HPDE6-E6E7 (cell line): ENCODE measurements at regions not wholly inside any gene's neighbourhood (a gene's known extent, or its start where the extent isn't known, plus 50 kb on each side); places are given as distances from the start of the nearest gene placed in this dataset.

ENCODE experiments used
- DNase-seq: peaks from one replicate; pipeline ENCODE4 v3.0.0; 2011; ENCODE audit warnings: missing footprints; ENCODE audit errors: extremely low spot score

DNA sequence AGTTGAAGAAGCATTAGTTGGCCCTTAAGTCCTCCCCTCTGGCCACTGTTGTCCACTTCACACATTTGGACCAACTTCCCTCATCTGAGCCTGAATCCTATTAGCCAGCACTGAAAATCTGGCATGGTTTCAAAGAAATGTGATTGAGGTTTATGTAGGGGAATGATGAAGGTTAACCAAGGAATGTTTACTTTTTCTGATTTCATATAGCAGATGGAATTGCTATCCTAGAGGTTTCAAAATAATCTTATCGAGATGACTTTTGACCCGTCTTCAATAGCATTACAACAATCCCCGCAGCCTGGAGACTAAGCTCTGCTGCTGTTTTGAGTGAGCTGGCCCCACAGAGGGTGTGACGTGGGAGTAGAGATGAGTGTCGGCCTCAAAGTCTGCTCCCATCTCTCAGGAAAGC, 200.8 kb upstream of the IL12A start:
- DNase-seq = no peak

DNA sequence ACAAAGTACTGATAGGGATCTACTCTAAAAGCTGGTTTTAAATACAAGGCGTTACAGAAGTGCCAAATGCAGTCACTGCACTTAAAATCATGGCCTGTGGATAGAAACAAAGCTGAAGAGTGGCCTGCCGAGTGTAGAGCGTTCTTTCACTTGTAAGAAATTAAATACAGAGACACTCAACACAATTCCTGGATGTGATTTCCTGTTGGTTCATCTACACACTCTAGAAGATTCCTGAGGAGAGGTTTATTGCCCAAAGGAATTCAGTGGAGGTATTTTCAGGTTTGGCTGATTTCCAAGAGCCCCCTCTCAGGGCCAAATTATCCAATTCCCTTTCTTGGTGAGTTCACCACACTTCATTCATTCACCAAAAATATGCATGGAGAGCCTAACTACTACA, 200.3 kb upstream of the IL12A start:
- DNase-seq = no peak

DNA sequence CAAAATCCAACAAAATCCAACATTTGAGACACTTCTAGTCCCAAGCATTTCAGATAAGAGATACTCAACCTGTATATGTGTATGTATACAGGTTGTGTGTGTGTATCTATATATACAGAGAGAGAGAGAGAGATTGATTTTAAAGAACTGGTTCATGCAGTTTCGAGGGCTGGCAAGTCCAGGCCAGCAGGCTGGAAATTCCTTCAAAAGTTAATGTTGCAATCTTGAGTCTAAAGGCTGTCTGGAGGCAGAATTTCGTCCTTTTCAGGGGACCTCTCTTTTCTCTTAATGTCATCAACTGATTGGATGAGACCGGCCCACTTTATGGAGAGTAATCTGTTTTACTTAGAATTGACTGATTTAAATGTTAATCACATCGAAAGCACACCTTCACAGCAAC, 199.6 kb upstream of the IL12A start:
- no peak for DNase-seq

- no peak for DNase-seq
Measured at GRCh38 chr3:159789742-159790635, 198.6 kb upstream of the IL12A start.

DNA sequence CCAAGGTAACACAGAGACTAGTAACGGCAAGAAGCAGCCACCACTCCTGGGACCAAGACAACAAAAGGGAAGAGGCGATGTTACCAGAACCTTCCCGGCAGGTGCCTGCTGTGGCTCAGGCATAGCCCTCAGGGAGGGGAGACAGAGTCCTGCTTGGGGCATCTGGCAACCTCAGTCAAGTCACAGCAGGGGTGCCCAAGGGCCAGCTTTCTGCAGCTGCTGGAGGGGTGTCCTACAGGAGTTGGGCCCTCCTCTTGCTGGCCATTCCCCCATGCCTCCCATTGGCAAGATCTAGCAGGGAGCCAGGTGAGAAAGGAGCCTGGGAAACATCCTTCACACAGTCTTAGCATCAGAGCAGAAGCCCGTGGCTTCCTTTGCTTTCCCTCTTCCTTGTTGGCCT, 197.3 kb upstream of the IL12A start:
- no peak for DNase-seq

DNA sequence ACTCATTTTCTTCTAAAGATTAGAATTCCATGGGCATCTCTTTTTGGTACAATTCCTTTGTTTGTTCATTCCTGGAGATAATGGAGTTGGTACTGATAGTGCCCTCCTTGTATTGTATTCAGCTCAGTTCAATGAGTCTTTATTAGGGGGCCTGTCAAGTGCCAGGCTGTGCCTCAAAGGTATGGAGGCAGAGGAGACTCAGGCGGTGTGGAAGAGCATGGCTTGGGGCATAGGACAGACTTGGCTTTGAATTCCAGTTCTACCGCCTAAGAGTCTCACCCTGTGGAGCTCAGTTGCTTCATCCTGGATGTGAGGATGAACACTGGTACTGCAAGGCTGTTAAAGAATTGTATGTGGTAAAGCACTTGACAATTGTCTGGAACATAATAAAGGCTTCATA, 196.6 kb upstream of the IL12A start:
- DNase-seq = no peak

DNA sequence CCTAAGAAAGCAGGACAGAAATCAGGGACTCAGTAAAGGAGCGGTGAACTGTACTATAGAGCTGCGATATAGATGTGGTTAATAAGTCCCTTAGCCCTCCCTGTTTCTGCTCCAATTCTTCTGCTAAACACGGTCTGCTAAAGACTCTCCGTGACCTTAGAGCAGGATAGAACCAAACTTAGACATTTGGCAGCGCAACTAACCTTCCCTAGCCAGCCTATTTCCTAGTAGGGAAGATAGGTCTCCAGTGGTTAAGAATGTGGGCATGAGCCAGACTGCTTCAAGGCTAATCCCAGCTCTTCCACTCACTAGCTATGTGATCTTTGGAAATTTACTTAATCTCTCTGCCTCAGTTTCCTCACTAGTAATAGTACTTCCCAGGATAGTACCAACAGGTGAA, 193.6 kb upstream of the IL12A start:
- no peak for DNase-seq

DNA sequence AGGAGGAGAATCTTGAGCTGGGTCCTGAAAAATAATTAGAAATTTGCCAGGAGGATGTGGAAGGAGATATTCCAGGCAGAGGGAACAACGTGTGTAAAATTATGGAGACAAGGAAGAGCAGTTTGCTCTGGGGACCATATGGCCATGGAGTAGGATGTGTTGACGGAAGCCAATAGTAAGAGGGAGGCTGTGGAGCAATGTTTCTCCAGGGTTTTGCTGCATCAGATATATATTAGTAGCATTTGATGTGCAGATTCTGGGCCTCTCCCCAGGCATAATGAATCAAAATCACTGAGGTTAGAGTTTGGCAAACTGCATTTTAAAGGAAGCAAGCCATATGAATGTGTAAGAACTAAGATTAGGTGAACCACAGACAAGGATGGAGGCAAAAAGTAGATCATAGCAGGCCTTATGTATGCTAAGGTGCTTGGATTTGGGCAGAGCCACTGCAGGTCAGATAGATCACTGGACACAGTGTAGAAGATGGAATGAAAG, 192.9 kb upstream of the IL12A start:
- DNase-seq = no peak

DNA sequence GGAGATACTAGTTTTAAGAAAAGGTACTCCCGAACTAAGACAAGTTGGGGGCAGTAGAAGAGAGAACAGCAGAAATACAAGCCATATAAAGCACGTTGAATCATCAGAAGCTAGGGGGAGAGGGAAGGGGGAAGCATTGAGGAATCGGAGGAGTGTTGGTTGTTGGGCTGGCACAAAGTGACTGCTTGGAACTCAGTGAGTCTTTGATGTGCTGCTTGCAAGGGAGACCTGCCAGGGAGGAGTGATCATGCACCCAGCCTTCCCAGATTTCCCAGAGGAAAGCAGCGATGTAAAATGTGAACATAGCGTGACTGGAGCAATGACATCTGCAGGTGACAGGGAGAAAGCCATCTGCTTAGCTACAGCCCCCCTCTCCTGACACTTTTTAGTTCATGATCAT, 192.4 kb upstream of the IL12A start:
- DNase-seq = no peak

GRCh38 chr3:159796744-159797143, 191.9 kb upstream of the IL12A start:
- DNase-seq = no peak

GRCh38 chr3:159797771-159798170, 190.9 kb upstream of the IL12A start:
- DNase-seq = no peak

- DNase-seq = no peak
Measured at GRCh38 chr3:159798951-159799350, 189.7 kb upstream of the IL12A start.

DNA sequence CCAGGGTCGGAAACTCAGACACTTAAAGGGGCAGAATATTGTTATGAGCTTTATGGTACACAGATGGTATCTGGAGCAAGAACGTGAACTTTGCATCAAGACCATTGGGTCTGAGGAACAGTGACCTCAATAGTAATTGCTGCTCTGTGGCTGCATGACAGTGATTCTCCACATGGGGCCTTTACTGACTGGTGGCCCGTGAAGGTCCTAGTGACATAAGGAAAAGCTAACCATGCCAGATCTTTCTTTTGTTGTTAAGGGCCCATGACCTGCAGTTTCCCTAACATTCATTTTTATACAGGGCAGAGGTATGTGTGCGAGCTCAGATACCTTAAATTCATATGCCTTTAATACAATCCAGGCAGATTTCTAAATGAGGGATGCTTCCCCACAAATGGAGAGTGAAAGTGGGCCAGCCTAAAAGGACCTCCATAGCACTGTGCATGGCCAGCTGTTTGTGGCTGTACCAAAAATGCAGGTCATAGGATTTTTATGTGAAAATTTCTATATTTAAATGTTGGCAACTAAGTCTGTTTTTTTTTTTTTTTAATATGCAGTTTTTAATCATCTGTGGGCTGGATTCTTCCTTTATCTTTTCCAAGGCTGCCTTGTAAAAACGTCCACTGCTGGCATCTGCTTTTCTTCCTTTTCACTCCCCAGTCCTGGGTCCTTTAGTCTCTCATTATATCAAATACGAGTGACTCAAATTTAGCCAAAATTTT, 188.0 kb upstream of the IL12A start:
- DNase-seq = no peak

- DNase-seq = no peak
Measured at GRCh38 chr3:159802864-159803263, 185.8 kb upstream of the IL12A start.

GRCh38 chr3:159803459-159803858, 185.2 kb upstream of the IL12A start:
- no peak for DNase-seq

DNA sequence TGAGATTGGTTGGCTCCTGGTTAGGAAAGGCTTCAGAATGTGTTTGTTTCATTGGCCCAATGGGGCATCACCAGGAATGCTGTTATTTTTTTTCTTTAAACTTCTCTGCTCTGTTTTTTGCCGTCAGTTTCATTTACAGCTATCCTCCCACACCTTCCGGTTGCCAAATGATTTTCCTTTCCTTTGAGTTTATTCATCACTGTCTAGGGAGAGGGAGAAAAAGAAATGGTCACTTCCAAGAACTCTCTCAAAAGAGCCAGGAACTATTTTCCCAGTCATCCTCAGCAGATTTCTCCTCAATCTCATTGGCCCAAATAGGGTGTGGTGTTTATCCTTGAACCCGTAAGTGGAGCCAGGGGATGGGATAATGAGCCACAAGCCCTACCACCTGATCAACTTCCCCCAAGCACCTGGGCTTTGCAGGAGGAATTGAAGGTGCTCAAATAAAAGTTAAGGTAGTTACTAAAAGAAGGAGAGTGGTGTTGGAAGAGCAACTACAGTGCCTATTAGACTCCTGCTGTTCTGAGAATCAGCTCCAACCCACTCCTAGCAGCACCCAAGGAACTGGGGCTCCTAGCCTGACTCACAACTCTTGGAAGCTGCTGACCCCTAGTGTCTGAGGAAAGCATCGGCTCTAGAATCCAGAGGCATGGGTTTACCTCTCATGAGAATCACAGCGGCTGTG, 183.8 kb upstream of the IL12A start:
- peak; percentile 83 for DNase-seq

DNA sequence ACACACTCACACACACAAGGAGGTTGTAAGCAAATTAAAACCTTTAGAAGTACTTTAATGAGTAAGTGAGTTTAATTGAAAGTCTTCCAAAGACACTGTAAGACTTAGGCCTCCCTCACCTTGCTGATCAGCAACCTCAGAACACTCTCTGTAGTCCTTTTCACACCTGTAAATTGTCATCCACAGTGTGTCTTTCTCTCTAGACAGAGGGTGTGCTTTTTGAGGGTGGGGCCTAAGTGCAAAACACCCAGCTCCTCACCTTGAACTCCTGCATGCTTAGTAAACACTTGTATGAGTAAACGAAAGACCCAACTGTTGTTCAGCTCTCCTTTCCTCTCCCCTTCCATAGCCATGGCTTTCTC, 183.2 kb upstream of the IL12A start:
- DNase-seq = no peak

DNA sequence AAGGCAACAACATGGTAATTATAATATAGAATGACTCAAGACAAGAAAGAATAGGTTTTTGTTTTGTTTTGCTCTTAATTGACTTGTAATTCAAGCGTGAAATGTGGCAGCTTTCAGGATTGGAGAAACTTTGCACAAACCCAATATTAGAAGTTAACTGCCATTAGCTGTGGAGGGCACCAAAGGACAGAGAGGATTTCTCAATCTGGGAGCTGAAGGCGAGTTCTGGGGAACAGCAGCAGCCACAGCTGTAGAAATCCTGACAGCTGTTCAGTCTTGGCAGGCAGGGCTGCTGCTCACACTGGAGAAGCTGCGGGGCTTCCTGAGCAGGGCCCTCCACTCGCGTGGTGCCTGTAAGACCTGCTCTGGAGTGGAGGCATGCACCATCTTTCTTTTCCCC, 182.2 kb upstream of the IL12A start:
- no peak for DNase-seq

DNA sequence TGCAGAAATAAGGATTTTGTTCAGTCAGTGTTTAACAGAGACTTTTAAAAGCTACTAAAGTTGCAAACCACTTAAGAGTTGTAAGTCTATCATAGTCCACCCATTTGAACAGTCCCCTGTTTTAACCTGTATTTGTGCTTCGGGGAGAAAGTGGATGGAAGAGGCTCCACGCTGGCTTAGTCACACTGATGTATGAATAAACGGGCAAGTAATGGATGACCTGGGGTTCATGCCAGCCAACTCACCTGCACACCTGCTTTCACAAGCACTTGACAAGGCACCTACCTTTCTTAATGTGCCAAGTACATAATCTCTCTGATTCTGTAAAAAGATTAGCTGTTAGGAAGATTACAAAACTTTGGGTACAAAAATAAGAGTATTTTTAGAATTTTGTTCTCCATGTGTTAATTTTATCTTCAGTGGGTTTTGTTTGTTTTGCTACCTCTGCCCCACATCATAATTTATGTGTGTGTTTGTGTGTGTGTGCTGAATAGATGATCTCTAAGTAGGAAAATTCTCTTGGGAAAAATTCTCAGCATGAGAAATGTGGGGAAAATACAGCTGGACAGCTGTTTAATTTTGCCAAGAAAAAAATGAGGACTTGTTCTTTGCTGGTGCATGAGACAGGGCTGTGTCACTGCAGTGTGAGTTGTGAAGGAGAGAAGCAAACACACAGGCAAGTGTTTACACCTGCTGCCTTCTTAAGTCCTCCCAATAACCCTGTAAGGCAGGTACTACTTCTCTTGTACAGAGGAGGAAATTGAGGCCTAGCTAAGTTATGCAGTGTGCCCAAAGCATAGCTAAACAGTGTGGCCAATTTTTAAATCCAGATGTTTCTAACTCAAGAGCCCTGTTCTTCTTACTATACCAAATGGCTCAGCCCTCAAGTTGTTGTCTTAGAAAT, 181.2 kb upstream of the IL12A start:
- no peak for DNase-seq

- peak; percentile 71 for DNase-seq
Measured at GRCh38 chr3:159813822-159814531, 174.7 kb upstream of the IL12A start.

DNA sequence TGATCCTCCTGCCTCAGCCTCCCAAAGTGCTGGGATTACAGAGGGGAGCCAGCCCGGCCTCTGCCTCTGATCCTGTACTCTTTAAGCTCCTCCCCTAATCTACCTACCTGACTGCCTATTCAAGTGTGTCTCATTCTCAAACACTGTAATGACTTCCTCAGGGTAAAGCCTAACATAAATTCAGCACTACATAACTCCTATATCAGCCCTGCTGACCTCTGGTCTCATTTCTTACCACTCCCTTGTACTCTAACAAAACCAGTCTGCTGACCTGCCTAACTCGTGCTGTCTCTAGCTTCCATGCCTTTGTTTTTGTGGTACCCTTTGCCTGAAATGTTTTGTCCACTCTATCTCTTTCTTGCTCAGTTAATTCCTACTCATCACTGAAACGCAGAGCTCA, 172.1 kb upstream of the IL12A start:
- DNase-seq = no peak
